Skeletal muscle satellite cell (primary cell): ENCODE measurements at regions not wholly inside any gene's neighbourhood (a gene's known extent, or its start where the extent isn't known, plus 50 kb on each side); places are given as distances from the start of the nearest gene placed in this dataset.

ENCODE experiments used
- H3K27me3 ChIP-seq: 2 replicates; pipeline ENCODE4 v1.7.0; 2013; ENCODE audit warnings: low read length; ENCODE audit not compliant: control insufficient read depth, insufficient read depth
- H3K36me3 ChIP-seq: 2 replicates; pipeline ENCODE4 v1.7.0; 2013; ENCODE audit warnings: mild to moderate bottlenecking, control low read depth, low read length; ENCODE audit not compliant: insufficient read depth
- H3K4me1 ChIP-seq: 2 replicates; pipeline ENCODE4 v1.7.0; 2013; ENCODE audit warnings: low read length; ENCODE audit not compliant: control insufficient read depth, insufficient read depth
- H3K4me2 ChIP-seq: 2 replicates; pipeline ENCODE4 v1.7.0; 2013; ENCODE audit warnings: mild to moderate bottlenecking, low read length
- H3K4me3 ChIP-seq: 2 replicates; pipeline ENCODE4 v1.7.0; 2013; ENCODE audit warnings: low read length
- H3K9ac ChIP-seq: 2 replicates; pipeline ENCODE4 v1.7.0; 2013; ENCODE audit warnings: mild to moderate bottlenecking, low read depth, low read length, moderate library complexity
- H3K9me3 ChIP-seq: replicated peaks from 2 replicates; pipeline ENCODE4 v1.7.0; 2013; ENCODE audit warnings: mild to moderate bottlenecking, control low read depth, low read length

- H3K4me2 ChIP-seq, result no peak overlapping the region
- no peaks in the 10 kb centered on the region for H3K4me1 ChIP-seq
- no peak overlapping the region for H3K4me3 ChIP-seq
- no peaks in the 10 kb centered on the region for H3K9me3 ChIP-seq
- H3K36me3 ChIP-seq, result no peaks in the 10 kb centered on the region
- peaks cover 8% of the 10 kb centered on the region for H3K27me3 ChIP-seq
- H3K9ac ChIP-seq, result no peak overlapping the region
These were observed 135.5 kb downstream of the IRF8 start for GRCh38 chr16:86034421-86034919.

- H3K36me3 ChIP-seq, result no peaks in the 10 kb centered on the region
- peaks cover 8% of the 10 kb centered on the region for H3K27me3 ChIP-seq
These were observed 136.9 kb downstream of the IRF8 start for GRCh38 chr16:86035906-86036305.

GRCh38 chr16:86037999-86038925 is 139.3 kb downstream of the IRF8 start:
- Histone ChIP-seq H3K36me3 (no peaks in the 10 kb centered on the region), H3K27me3 (peaks cover 9% of the 10 kb centered on the region), H3K4me3 (no peak overlapping the region), H3K9ac (no peak overlapping the region), H3K4me2 (no peak overlapping the region), H3K9me3 (no peaks in the 10 kb centered on the region), H3K4me1 (no peaks in the 10 kb centered on the region)

More at GRCh38 chr16:86035906-86036305, 136.9 kb downstream of the IRF8 start:
- H3K9me3 ChIP-seq, result no peaks in the 10 kb centered on the region
- no peak overlapping the region for H3K9ac ChIP-seq
- no peak overlapping the region for H3K4me2 ChIP-seq
- H3K4me3 ChIP-seq, result no peak overlapping the region
- no peaks in the 10 kb centered on the region for H3K4me1 ChIP-seq

- Histone ChIP-seq H3K4me2 (no peak overlapping the region), H3K27me3 (peaks cover 6% of the 10 kb centered on the region), H3K36me3 (no peaks in the 10 kb centered on the region), H3K4me1 (no peaks in the 10 kb centered on the region), H3K4me3 (no peak overlapping the region), H3K9me3 (no peaks in the 10 kb centered on the region), H3K9ac (no peak overlapping the region)
These were observed 140.0 kb downstream of the IRF8 start for GRCh38 chr16:86038926-86039310.

GRCh38 chr16:86039606-86040005 is 140.6 kb downstream of the IRF8 start:
- H3K27me3 ChIP-seq, result peaks cover 6% of the 10 kb centered on the region
- no peak overlapping the region for H3K4me2 ChIP-seq
- no peak overlapping the region for H3K4me3 ChIP-seq
- H3K4me1 ChIP-seq, result no peaks in the 10 kb centered on the region
- H3K9ac ChIP-seq, result no peak overlapping the region
- no peaks in the 10 kb centered on the region for H3K9me3 ChIP-seq
- H3K36me3 ChIP-seq, result no peaks in the 10 kb centered on the region

- Histone ChIP-seq H3K4me2 (no peak overlapping the region), H3K9me3 (no peaks in the 10 kb centered on the region), H3K27me3 (peaks cover 6% of the 10 kb centered on the region), H3K4me1 (no peaks in the 10 kb centered on the region), H3K9ac (no peak overlapping the region), H3K36me3 (no peaks in the 10 kb centered on the region), H3K4me3 (no peak overlapping the region)
These were observed 141.5 kb downstream of the IRF8 start for GRCh38 chr16:86040496-86040895.

GRCh38 chr16:86041215-86041614 is 142.3 kb downstream of the IRF8 start:
- H3K9me3 ChIP-seq, result no peaks in the 10 kb centered on the region
- H3K36me3 ChIP-seq, result no peaks in the 10 kb centered on the region
- H3K4me2 ChIP-seq, result no peak overlapping the region
- H3K27me3 ChIP-seq, result peaks cover 7% of the 10 kb centered on the region
- H3K4me1 ChIP-seq, result no peaks in the 10 kb centered on the region
- no peak overlapping the region for H3K9ac ChIP-seq
- H3K4me3 ChIP-seq, result no peak overlapping the region

- H3K4me1 ChIP-seq, result no peaks in the 10 kb centered on the region
- H3K4me3 ChIP-seq, result no peak overlapping the region
- no peak overlapping the region for H3K9ac ChIP-seq
- no peaks in the 10 kb centered on the region for H3K9me3 ChIP-seq
- H3K36me3 ChIP-seq, result no peaks in the 10 kb centered on the region
- H3K27me3 ChIP-seq, result peaks cover 10% of the 10 kb centered on the region
- no peak overlapping the region for H3K4me2 ChIP-seq
These were observed 142.8 kb downstream of the IRF8 start for GRCh38 chr16:86041807-86042206.

GRCh38 chr16:86042393-86042792 is 143.4 kb downstream of the IRF8 start:
- no peaks in the 10 kb centered on the region for H3K4me1 ChIP-seq
- H3K36me3 ChIP-seq, result no peaks in the 10 kb centered on the region
- H3K9me3 ChIP-seq, result no peaks in the 10 kb centered on the region
- H3K4me3 ChIP-seq, result no peak overlapping the region
- no peak overlapping the region for H3K4me2 ChIP-seq
- H3K9ac ChIP-seq, result no peak overlapping the region
- H3K27me3 ChIP-seq, result peaks cover 12% of the 10 kb centered on the region

- no peaks in the 10 kb centered on the region for H3K4me1 ChIP-seq
- H3K9ac ChIP-seq, result no peak overlapping the region
- no peaks in the 10 kb centered on the region for H3K9me3 ChIP-seq
- H3K27me3 ChIP-seq, result peaks cover 18% of the 10 kb centered on the region
- H3K4me2 ChIP-seq, result no peak overlapping the region
- no peak overlapping the region for H3K4me3 ChIP-seq
- H3K36me3 ChIP-seq, result no peaks in the 10 kb centered on the region
These were observed 144.2 kb downstream of the IRF8 start for GRCh38 chr16:86042996-86043725.

- Histone ChIP-seq H3K9me3 (no peaks in the 10 kb centered on the region), H3K4me3 (no peak overlapping the region), H3K27me3 (peaks cover 20% of the 10 kb centered on the region), H3K4me1 (no peaks in the 10 kb centered on the region), H3K4me2 (no peak overlapping the region), H3K36me3 (no peaks in the 10 kb centered on the region), H3K9ac (no peak overlapping the region)
These were observed 145.3 kb downstream of the IRF8 start for GRCh38 chr16:86044241-86044671.
